Tibial nerve (tissue), 3 donors: ENCODE measurements at regions not wholly inside any gene's neighbourhood (a gene's known extent, or its start where the extent isn't known, plus 50 kb on each side); places are given as distances from the start of the nearest gene placed in this dataset.

ENCODE experiments used
- CTCF ChIP-seq, 5 experiments: fragments of 200-600 bp in 3 of 5; fragments of 450-650 bp in 2 of 5; sonication (generic) in 3 of 5; IDR thresholded peaks; one replicate each; pipeline ENCODE4 v1.5.1; 2016 to 2019; ENCODE audit warnings: antibody characterized with exemption in 5 of 5, mild to moderate bottlenecking in 3 of 5, moderate library complexity in 2 of 5
- POLR2A ChIP-seq, 2 donors: fragments of 450-650 bp; IDR thresholded peaks; one replicate each; pipeline ENCODE4 v1.6.1; 2017; ENCODE audit warnings: antibody characterized with exemption in 2 of 2, mild to moderate bottlenecking in 2 of 2, moderate library complexity in 2 of 2

- TF ChIP-seq CTCF (IDR thresholded peaks at IDR 0.05) (no peak), POLR2A (IDR thresholded peaks at IDR 0.05) (no peak)
Measured at GRCh38 chr3:16768014-16768413, 116.7 kb upstream of the PLCL2 start.
